H1 (cell line): ENCODE measurements at regions not wholly inside any gene's neighbourhood (a gene's known extent, or its start where the extent isn't known, plus 50 kb on each side); places are given as distances from the start of the nearest gene placed in this dataset.

Experiments used
- CTCF ChIA-PET: fragments of 300-600 bp; sonication (Branson Sonifier 250); formaldehyde crosslinking; loops from one replicate; lab custom pipeline; 2021; ENCODE audit not compliant: partially characterized antibody; lab: Charles Lee
- POLR2A ChIA-PET: fragments of 300-600 bp; sonication (Branson Sonifier 250); formaldehyde crosslinking; loops from one replicate; lab custom pipeline; 2021; ENCODE audit warnings: inconsistent platforms; ENCODE audit not compliant: partially characterized antibody; lab: Charles Lee
- DNase-seq, 2 experiments: peaks; one replicate each; pipeline versions ENCODE4 v3.0.0 to v3.0.0-alpha.2; 2010 to 2022; ENCODE audit warnings: low spot score in 2 of 2, low read depth in 1 of 2, mixed read lengths in 1 of 2
- FAIRE-seq: peaks from 2 replicates; lab custom pipeline; 2011; peaks lifted over from hg19 to GRCh38; lab: Jason Lieb, UNC
- H2AFZ ChIP-seq: 2 replicates; pipeline ENCODE4 v1.8.1; 2012; ENCODE audit warnings: low read length, inconsistent platforms
- H2AK5ac ChIP-seq: 2 replicates; pipeline ENCODE4 v1.6.1; 2013; ENCODE audit warnings: low read depth, low read length
- H2BK120ac ChIP-seq: replicated peaks from 2 replicates; pipeline ENCODE3; 2013; ENCODE audit warnings: low read depth, low read length, inconsistent platforms
- H2BK12ac ChIP-seq: 2 replicates; pipeline ENCODE4 v1.6.1; 2013; ENCODE audit warnings: low read depth, low read length
- H2BK15ac ChIP-seq: 2 replicates; pipeline ENCODE4 v1.6.1; 2013; ENCODE audit warnings: low read length
- H2BK20ac ChIP-seq: 2 replicates; pipeline ENCODE4 v1.6.1; 2013; ENCODE audit warnings: low read length
- H2BK5ac ChIP-seq: 2 replicates; pipeline ENCODE4 v1.6.1; 2013; ENCODE audit warnings: low read depth, low read length
- H3K14ac ChIP-seq: 2 replicates; pipeline ENCODE4 v1.6.1; 2013; ENCODE audit warnings: inconsistent platforms; ENCODE audit not compliant: insufficient read length
- H3K18ac ChIP-seq: 2 replicates; pipeline ENCODE4 v1.6.1; 2013; ENCODE audit warnings: low read length; ENCODE audit errors: extremely low read depth
- H3K23ac ChIP-seq: 2 replicates; pipeline ENCODE4 v1.6.1; 2013; ENCODE audit warnings: inconsistent platforms; ENCODE audit not compliant: insufficient read length
- H3K23me2 ChIP-seq: 2 replicates; pipeline ENCODE4 v1.6.1; 2013; ENCODE audit warnings: low read depth, low read length
- H3K27ac ChIP-seq: 2 replicates; pipeline ENCODE4 v1.6.1; 2011; ENCODE audit warnings: low read depth, low read length, inconsistent platforms
- H3K27me3 ChIP-seq, 4 experiments: replicated peaks in 1 of 4; 1 replicate in 1 of 4; 2 replicates in 3 of 4; pipeline versions ENCODE4 v1.6.1 to v1.8.1; 2011 to 2013; ENCODE audit warnings: low read length in 3 of 4, mild to moderate bottlenecking in 3 of 4, inconsistent platforms in 2 of 4, mixed read lengths in 2 of 4, moderate library complexity in 1 of 4; ENCODE audit not compliant: control insufficient read depth in 3 of 4, insufficient read depth in 3 of 4; ENCODE audit errors: extremely low read depth in 1 of 4
- H3K36me3 ChIP-seq, 4 experiments: 2 replicates each; pipeline versions ENCODE4 v1.6.1 to v1.8.1; 2011 to 2013; ENCODE audit warnings: mild to moderate bottlenecking in 4 of 4, low read length in 3 of 4, moderate library complexity in 2 of 4, control low read depth in 1 of 4, inconsistent platforms in 1 of 4; ENCODE audit not compliant: insufficient read depth in 4 of 4, control insufficient read depth in 2 of 4
- H3K4ac ChIP-seq: replicated peaks from 2 replicates; pipeline ENCODE3; 2013; ENCODE audit warnings: low read length, low read depth, mixed read lengths, inconsistent platforms; ENCODE audit not compliant: insufficient read length
- H3K4me1 ChIP-seq, 4 experiments: replicated peaks in 1 of 4; 1 replicate in 1 of 4; 2 replicates in 3 of 4; pipeline versions ENCODE4 v1.6.1 to v1.8.1; 2011 to 2013; ENCODE audit warnings: low read length in 3 of 4, inconsistent platforms in 2 of 4, mixed read lengths in 1 of 4; ENCODE audit not compliant: insufficient read depth in 4 of 4, control insufficient read depth in 3 of 4
- H3K4me2 ChIP-seq, 2 experiments: 2 replicates each; pipeline versions ENCODE4 v1.6.1 to v1.8.1; 2011 to 2013; ENCODE audit warnings: low read depth in 2 of 2, low read length in 2 of 2, control low read depth in 1 of 2, inconsistent platforms in 1 of 2, mild to moderate bottlenecking in 1 of 2; ENCODE audit not compliant: insufficient read depth in 1 of 2
- H3K4me3 ChIP-seq, 4 experiments: fragments of 200-600, 300-600 bp in 1 of 4; sonication (generic), shearing (Covaris generic), sonication (Bioruptor Twin) in 1 of 4; 2 replicates each; pipeline versions ENCODE4 v1.5.1 to v1.8.1; 2011 to 2016; ENCODE audit warnings: low read length in 4 of 4, low read depth in 3 of 4, control low read depth in 2 of 4, inconsistent platforms in 2 of 4, mild to moderate bottlenecking in 2 of 4, mixed read lengths in 1 of 4, moderate library complexity in 1 of 4; ENCODE audit not compliant: insufficient read depth in 2 of 4; ENCODE audit errors: extremely low read depth in 1 of 4
- H3K56ac ChIP-seq: replicated peaks from 2 replicates; pipeline ENCODE3; 2013; ENCODE audit warnings: low read depth, mild to moderate bottlenecking, mixed read lengths, low read length, inconsistent platforms; ENCODE audit not compliant: insufficient read length
- H3K79me1 ChIP-seq: 2 replicates; pipeline ENCODE4 v1.6.1; 2013; ENCODE audit warnings: low read depth, low read length, control low read depth
- H3K79me2 ChIP-seq, 2 experiments: 2 replicates each; pipeline versions ENCODE4 v1.6.1 to v1.8.1; 2012 to 2013; ENCODE audit warnings: low read length in 2 of 2, mild to moderate bottlenecking in 2 of 2, inconsistent platforms in 1 of 2; ENCODE audit not compliant: insufficient read depth in 2 of 2, control insufficient read depth in 1 of 2
- H3K9ac ChIP-seq, 4 experiments: replicated peaks in 1 of 4; 1 replicate in 1 of 4; 2 replicates in 3 of 4; pipeline versions ENCODE4 v1.6.1 to v1.8.1; 2011 to 2013; ENCODE audit warnings: low read depth in 3 of 4, low read length in 3 of 4, control low read depth in 2 of 4, mild to moderate bottlenecking in 2 of 4, moderate library complexity in 2 of 4, inconsistent platforms in 1 of 4; ENCODE audit errors: extremely low read depth in 1 of 4
- H3K9me3 ChIP-seq, 2 experiments: 2 replicates each; pipeline versions ENCODE4 v1.6.1 to v1.8.1; 2012 to 2013; ENCODE audit warnings: mild to moderate bottlenecking in 2 of 2, moderate library complexity in 2 of 2, control low read depth in 1 of 2, inconsistent platforms in 1 of 2, low read depth in 1 of 2, low read length in 1 of 2, mixed read lengths in 1 of 2; ENCODE audit not compliant: insufficient read depth in 2 of 2
- H4K20me1 ChIP-seq, 2 experiments: replicated peaks in 1 of 2; 2 replicates each; pipeline versions ENCODE3 to v1.8.1; 2011 to 2013; ENCODE audit warnings: inconsistent platforms in 2 of 2, low read length in 2 of 2, mild to moderate bottlenecking in 1 of 2; ENCODE audit not compliant: insufficient read depth in 2 of 2, control insufficient read depth in 1 of 2
- H4K5ac ChIP-seq: 2 replicates; pipeline ENCODE4 v1.6.1; 2013; ENCODE audit warnings: low read length, low read depth, mixed read lengths, inconsistent platforms; ENCODE audit not compliant: insufficient read length
- H4K8ac ChIP-seq: 2 replicates; pipeline ENCODE4 v1.8.0; 2013; ENCODE audit warnings: mild to moderate bottlenecking, moderate library complexity, low read length, inconsistent platforms; ENCODE audit not compliant: insufficient read depth; ENCODE audit errors: extremely low read depth
- H4K91ac ChIP-seq: replicated peaks from 2 replicates; pipeline ENCODE3; 2013; ENCODE audit warnings: low read length, mixed read lengths, inconsistent platforms; ENCODE audit not compliant: insufficient read length
- BACH1 ChIP-seq: IDR thresholded peaks from 2 replicates; pipeline ENCODE4 v1.6.1; 2012; ENCODE audit warnings: low read length, improper control_type of control experiment
- BCL11A ChIP-seq, 2 experiments: IDR thresholded peaks; one replicate each; pipeline ENCODE4 v1.6.1; 2011; ENCODE audit warnings: low read depth in 2 of 2, low read length in 2 of 2, mild to moderate bottlenecking in 2 of 2
- BRCA1 ChIP-seq: IDR thresholded peaks from 2 replicates; pipeline ENCODE4 v1.6.1; 2012; ENCODE audit warnings: low read depth, low read length, improper control_type of control experiment
- CEBPB ChIP-seq: IDR thresholded peaks from 2 replicates; pipeline ENCODE4 v1.6.1; 2012; ENCODE audit warnings: low read depth, low read length
- CHD2 ChIP-seq: IDR thresholded peaks from 2 replicates; pipeline ENCODE4 v1.6.1; 2012; ENCODE audit warnings: low read length, improper control_type of control experiment
- FOSL1 ChIP-seq: IDR thresholded peaks from 2 replicates; pipeline ENCODE4 v1.6.1; 2011; ENCODE audit warnings: mild to moderate bottlenecking, low read depth, low read length, moderate library complexity; ENCODE audit not compliant: insufficient read depth
- PHF8 ChIP-seq: fragments of 200-600 bp; sonication (generic); conservative IDR thresholded peaks from 2 replicates; pipeline ENCODE4 v1.7.1; 2012; ENCODE audit warnings: low read depth, mild to moderate bottlenecking, inconsistent platforms, low read length, moderate library complexity
- RXRA ChIP-seq: IDR thresholded peaks from 2 replicates; pipeline ENCODE4 v1.6.1; 2011; ENCODE audit warnings: low read depth, mild to moderate bottlenecking, low read length, moderate library complexity; ENCODE audit not compliant: insufficient read depth
- SIRT6 ChIP-seq: IDR thresholded peaks from one replicate; pipeline ENCODE4 v1.7.1; 2012; ENCODE audit warnings: low read length, inconsistent platforms
- SP1 ChIP-seq: IDR thresholded peaks from 2 replicates; pipeline ENCODE4 v1.6.1; 2011; ENCODE audit warnings: low read depth, low read length
- SP2 ChIP-seq: IDR thresholded peaks from 2 replicates; pipeline ENCODE4 v1.6.1; 2012; ENCODE audit warnings: mild to moderate bottlenecking, low read length, inconsistent platforms
- WGBS, 2 experiments: shearing (Covaris generic) in 1 of 2; methylation state at CpG; one replicate each; pipeline versions ENCODE4 v1.1.6 to v1.1.7; 2013 to 2015; ENCODE audit warnings: low lambda C conversion rate in 2 of 2, mixed read lengths in 2 of 2, inconsistent platforms in 1 of 2, low coverage in 1 of 2, missing lambda C conversion rate in 1 of 2; ENCODE audit not compliant: insufficient replicate concordance in 2 of 2, insufficient coverage in 1 of 2, insufficient read length in 1 of 2; ENCODE audit errors: extremely low coverage in 1 of 2, missing lambda C conversion rate in 1 of 2; 5-methylcytosine and 5-hydroxymethylcytosine counted together
- TF ChIP-seq, protein P1 (sequence below): IDR thresholded peaks from 2 replicates; pipeline ENCODE4 v1.6.1; 2011; ENCODE audit warnings: low read length, improper control_type of control experiment
- TF ChIP-seq, protein P2 (sequence below): IDR thresholded peaks from 2 replicates; pipeline ENCODE4 v1.6.1; 2012; ENCODE audit warnings: low read length, inconsistent platforms

- FAIRE-seq (no peak), DNase-seq (no peak)
- Histone ChIP-seq H2BK5ac (no peak overlapping the region), H2BK12ac (peak overlapping the region; percentile 13; the same call in 1 of the 2 replicates), H4K8ac (no peak overlapping the region), H3K27me3 (no peaks in the 10 kb centered on the region; a peak in 1 of 7 replicates), H2AK5ac (no peak overlapping the region; the same call in 1 of the 2 replicates), H2AFZ (no peak overlapping the region), H3K23ac (no peak overlapping the region), H3K9me3 (peaks cover 0 to 8% of the 10 kb centered on the region in 2 experiments; a peak in 2 of 4 replicates), H4K5ac (no peak overlapping the region), H3K9ac (no peak overlapping the region), H2BK20ac (no peak overlapping the region), H3K4ac (no peak overlapping the region), H4K20me1 (no peaks in the 10 kb centered on the region), H3K23me2 (no peaks in the 10 kb centered on the region), H3K79me2 (no peaks in the 10 kb centered on the region), H2BK120ac (no peak overlapping the region), H2BK15ac (no peak overlapping the region), H3K18ac (no peak overlapping the region), H3K36me3 (no peaks in the 10 kb centered on the region), H3K4me1 (peaks cover 0 to 4% (median 2%) of the 10 kb centered on the region in 4 experiments; a peak in 2 of 7 replicates), H3K4me3 (no peak overlapping the region), H3K56ac (no peak overlapping the region), H3K14ac (no peak overlapping the region), H3K79me1 (no peaks in the 10 kb centered on the region), H3K27ac (no peak overlapping the region), H4K91ac (no peak overlapping the region), H3K4me2 (no peak overlapping the region)
- WGBS, 2 experiments = 83% methylated on average over 1 of the region's 1 CpG; no CpG with 5 or more reads in 1 of the 2 experiments
- ChIA-PET CTCF (interaction anchor here (0.6 to 3.2 kb wide), 3 partner anchors 27 to 321 kb away, joined by 3 to 13 read pairs (median 5); no protein-coding TSS in a partner anchor), POLR2A (no interaction called here)
- no peak for TF ChIP-seq SIRT6
- no peak for TF ChIP-seq PHF8
- TF ChIP-seq, protein P1, sequence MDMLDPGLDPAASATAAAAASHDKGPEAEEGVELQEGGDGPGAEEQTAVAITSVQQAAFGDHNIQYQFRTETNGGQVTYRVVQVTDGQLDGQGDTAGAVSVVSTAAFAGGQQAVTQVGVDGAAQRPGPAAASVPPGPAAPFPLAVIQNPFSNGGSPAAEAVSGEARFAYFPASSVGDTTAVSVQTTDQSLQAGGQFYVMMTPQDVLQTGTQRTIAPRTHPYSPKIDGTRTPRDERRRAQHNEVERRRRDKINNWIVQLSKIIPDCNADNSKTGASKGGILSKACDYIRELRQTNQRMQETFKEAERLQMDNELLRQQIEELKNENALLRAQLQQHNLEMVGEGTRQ = no peak
- TF ChIP-seq BCL11A (IDR thresholded peaks at IDR 0.05; ENCODE audit: low read depth in 2 of 2, low read length in 2 of 2) = no peak
- TF ChIP-seq BRCA1 = no peak
- no peak for TF ChIP-seq RXRA
- TF ChIP-seq CEBPB = no peak
- TF ChIP-seq CHD2 = no peak
- TF ChIP-seq FOSL1 = no peak
- no peak for TF ChIP-seq SP2
- no peak for TF ChIP-seq SP1
- TF ChIP-seq, protein P2, sequence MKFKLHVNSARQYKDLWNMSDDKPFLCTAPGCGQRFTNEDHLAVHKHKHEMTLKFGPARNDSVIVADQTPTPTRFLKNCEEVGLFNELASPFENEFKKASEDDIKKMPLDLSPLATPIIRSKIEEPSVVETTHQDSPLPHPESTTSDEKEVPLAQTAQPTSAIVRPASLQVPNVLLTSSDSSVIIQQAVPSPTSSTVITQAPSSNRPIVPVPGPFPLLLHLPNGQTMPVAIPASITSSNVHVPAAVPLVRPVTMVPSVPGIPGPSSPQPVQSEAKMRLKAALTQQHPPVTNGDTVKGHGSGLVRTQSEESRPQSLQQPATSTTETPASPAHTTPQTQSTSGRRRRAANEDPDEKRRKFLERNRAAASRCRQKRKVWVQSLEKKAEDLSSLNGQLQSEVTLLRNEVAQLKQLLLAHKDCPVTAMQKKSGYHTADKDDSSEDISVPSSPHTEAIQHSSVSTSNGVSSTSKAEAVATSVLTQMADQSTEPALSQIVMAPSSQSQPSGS = no peak
- no peak for TF ChIP-seq BACH1
These were observed 230.8 kb downstream of the CD83 start for GRCh38 chr6:14348389-14348788.
